ENCODE measurements at regions not wholly inside any gene's neighbourhood (a gene's known extent, or its start where the extent isn't known, plus 50 kb on each side); places are given as distances from the start of the nearest gene placed in this dataset.

DNA sequence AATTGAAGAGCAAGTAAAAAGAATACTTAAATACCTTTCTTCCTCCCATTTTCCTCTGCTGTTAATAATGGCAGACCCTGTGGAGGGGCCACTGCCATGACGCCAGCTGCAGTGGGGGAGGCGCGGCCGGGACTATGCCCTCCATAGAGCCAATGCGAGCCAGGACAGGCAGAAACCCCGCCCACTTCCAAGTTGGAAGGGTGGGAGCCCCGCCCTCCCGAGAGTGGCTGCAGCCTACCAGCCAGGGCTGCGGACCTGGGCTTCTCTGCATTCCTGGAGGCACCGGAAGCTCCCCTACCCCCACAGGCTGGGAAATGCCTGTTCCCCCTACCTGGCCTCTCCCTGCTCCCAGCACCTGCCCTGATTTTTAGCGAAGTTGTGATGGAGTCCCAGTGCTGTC lies 439.4 kb upstream of the CDH19 start:
- in situ Hi-C loops (cut with HindIII; ENCODE audit: low pct_ligation_motif_present, low sequenced_read_pairs): no loop called here
- no peak overlapping the region for H3K4me3 ChIP-seq (ENCODE audit: low read depth, low read length)

DNA sequence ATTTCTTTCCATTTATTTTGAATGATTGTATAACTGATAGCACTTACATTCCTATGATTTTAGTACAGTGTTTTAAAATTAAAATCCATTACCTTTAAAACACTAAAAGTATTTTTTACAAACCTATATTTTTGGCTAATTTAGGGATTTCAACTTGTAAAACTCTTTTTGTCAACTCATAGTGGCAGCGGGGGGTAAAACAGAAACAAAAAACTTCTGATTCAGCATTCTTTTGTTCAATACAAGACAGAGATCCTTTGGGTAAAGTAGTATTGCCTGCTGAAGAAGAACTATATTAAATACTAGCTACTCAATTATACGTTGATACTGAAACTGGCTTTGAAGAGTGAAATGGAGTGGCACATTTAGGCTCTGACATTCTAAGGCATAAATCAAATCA lies 437.4 kb upstream of the CDH19 start:
- Histone ChIP-seq H3K27me3 (replicated peaks) (no peaks in the 10 kb centered on the region), H3K27ac (no peak overlapping the region), H3K36me3 (replicated peaks) (no peaks in the 10 kb centered on the region), H3K4me3 (ENCODE audit: low read depth, low read length) (no peak overlapping the region)
- in situ Hi-C loops (cut with HindIII; ENCODE audit: low pct_ligation_motif_present, low sequenced_read_pairs): no loop called here
- no peak for DNase-seq
- TF ChIP-seq, protein P1, sequence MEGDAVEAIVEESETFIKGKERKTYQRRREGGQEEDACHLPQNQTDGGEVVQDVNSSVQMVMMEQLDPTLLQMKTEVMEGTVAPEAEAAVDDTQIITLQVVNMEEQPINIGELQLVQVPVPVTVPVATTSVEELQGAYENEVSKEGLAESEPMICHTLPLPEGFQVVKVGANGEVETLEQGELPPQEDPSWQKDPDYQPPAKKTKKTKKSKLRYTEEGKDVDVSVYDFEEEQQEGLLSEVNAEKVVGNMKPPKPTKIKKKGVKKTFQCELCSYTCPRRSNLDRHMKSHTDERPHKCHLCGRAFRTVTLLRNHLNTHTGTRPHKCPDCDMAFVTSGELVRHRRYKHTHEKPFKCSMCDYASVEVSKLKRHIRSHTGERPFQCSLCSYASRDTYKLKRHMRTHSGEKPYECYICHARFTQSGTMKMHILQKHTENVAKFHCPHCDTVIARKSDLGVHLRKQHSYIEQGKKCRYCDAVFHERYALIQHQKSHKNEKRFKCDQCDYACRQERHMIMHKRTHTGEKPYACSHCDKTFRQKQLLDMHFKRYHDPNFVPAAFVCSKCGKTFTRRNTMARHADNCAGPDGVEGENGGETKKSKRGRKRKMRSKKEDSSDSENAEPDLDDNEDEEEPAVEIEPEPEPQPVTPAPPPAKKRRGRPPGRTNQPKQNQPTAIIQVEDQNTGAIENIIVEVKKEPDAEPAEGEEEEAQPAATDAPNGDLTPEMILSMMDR (IDR thresholded peaks at IDR 0.05; ENCODE audit: low read depth, low read length, missing control alignments): no peak

More for the DNA sequence above, 439.4 kb upstream of the CDH19 start:
- no peaks in the 10 kb centered on the region for H3K27me3 ChIP-seq (replicated peaks)
- H3K36me3 ChIP-seq (replicated peaks): no peaks in the 10 kb centered on the region
- H3K27ac ChIP-seq: no peak overlapping the region
- no peak for DNase-seq
- TF ChIP-seq, protein P1 (IDR thresholded peaks at IDR 0.05; ENCODE audit: low read depth, low read length, missing control alignments): no peak

DNA sequence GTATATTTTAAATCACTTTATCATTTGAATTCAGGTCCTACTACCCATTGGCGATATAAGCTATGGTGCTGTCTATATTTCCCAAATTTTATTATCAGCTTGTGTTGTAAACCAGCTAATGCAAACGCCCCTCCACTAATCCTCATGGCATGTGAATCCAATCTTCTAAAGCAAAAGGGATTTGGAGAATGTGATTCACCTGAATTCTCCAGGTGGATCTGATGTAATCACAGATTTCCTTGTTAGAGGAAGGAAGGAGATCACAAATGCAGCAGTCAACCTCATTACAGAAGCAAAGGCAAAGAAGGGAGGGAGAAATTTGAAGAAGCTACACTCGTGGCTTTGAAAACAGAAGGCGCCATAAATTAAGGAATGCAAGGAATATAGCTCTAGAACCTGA lies 431.1 kb upstream of the CDH19 start:
- DNase-seq: no peak
- TF ChIP-seq, protein P1 (IDR thresholded peaks at IDR 0.05; ENCODE audit: low read depth, low read length, missing control alignments): no peak
- in situ Hi-C loops (cut with HindIII; ENCODE audit: low pct_ligation_motif_present, low sequenced_read_pairs): no loop called here
- Histone ChIP-seq H3K36me3 (replicated peaks) (no peaks in the 10 kb centered on the region), H3K4me3 (ENCODE audit: low read depth, low read length) (no peak overlapping the region), H3K27me3 (replicated peaks) (no peaks in the 10 kb centered on the region), H3K27ac (no peak overlapping the region)

DNA sequence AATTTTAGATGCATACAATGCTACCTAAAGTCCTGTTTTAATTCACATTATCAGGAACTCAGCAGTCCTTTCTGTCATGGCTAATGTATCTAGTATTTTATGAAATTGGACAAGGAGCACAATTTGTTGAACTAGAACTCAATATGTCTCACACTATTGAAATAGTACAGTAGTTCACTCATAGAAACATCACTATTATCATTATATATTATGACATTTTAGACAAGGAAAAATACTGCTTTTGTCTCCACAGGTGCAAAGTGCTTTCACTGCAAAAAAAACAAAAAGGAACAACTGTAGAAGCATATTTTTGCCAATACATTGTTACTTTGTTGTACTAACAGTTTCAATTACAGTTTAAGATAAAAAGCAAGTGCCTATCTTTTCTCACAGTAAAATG lies 419.2 kb upstream of the CDH19 start:
- TF ChIP-seq, protein P1 (IDR thresholded peaks at IDR 0.05; ENCODE audit: low read depth, low read length, missing control alignments): no peak
- Histone ChIP-seq H3K27ac (no peak overlapping the region), H3K4me3 (ENCODE audit: low read depth, low read length) (no peak overlapping the region), H3K36me3 (replicated peaks) (no peaks in the 10 kb centered on the region), H3K27me3 (replicated peaks) (no peaks in the 10 kb centered on the region)
- in situ Hi-C loops (cut with HindIII; ENCODE audit: low pct_ligation_motif_present, low sequenced_read_pairs): no loop called here
- no peak for DNase-seq

DNA sequence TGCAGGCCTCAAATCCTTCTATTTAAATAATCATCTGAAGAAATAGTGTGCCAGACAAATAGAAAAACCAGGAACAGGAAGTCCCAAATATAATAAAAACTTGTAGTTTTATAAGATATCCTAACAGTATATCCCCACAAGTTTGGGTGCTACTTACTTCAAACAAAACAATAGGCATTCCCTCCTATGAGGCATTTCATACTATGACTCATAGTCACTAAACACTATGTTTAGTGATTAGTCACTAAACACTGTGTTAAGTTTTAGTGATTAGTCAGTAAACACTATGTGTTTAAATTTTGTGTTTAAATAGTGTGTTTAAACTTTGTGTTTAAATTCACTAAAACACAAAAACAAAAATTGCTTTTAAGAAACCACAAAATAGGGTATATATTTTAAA lies 407.0 kb upstream of the CDH19 start:
- no peak for DNase-seq
- H3K4me3 ChIP-seq (ENCODE audit: low read depth, low read length): no peak overlapping the region
- H3K27me3 ChIP-seq (replicated peaks): no peaks in the 10 kb centered on the region
- TF ChIP-seq, protein P1 (IDR thresholded peaks at IDR 0.05; ENCODE audit: low read depth, low read length, missing control alignments): no peak
- H3K27ac ChIP-seq: no peak overlapping the region
- in situ Hi-C loops (cut with HindIII; ENCODE audit: low pct_ligation_motif_present, low sequenced_read_pairs): no loop called here
- no peaks in the 10 kb centered on the region for H3K36me3 ChIP-seq (replicated peaks)

DNA sequence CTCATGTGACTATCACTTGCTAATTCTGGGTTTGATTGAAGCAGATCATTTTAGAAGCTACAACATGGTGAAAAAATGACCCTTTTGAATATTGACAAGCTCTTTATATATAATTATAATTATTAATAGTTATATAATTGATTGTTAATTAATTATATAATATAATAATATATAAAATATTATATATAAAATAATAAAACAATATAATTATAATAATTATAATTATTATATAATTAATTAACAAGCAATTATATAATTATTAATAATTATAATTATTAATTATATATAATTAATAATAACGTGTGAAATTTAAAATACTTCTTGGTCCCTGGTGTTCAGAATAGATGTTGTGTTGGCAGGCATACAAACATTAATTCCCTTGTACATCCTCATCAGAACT lies 404.1 kb upstream of the CDH19 start:
- DNase-seq: no peak
- Histone ChIP-seq H3K27me3 (replicated peaks) (no peaks in the 10 kb centered on the region), H3K4me3 (ENCODE audit: low read depth, low read length) (no peak overlapping the region), H3K36me3 (replicated peaks) (no peaks in the 10 kb centered on the region), H3K27ac (no peak overlapping the region)
- TF ChIP-seq, protein P1 (IDR thresholded peaks at IDR 0.05; ENCODE audit: low read depth, low read length, missing control alignments): no peak
- in situ Hi-C loops (cut with HindIII; ENCODE audit: low pct_ligation_motif_present, low sequenced_read_pairs): no loop called here

All from brain microvascular endothelial cell (primary cell).